ENCODE measurements at regions not wholly inside any gene's neighbourhood (a gene's known extent, or its start where the extent isn't known, plus 50 kb on each side); places are given as distances from the start of the nearest gene placed in this dataset.

DNA sequence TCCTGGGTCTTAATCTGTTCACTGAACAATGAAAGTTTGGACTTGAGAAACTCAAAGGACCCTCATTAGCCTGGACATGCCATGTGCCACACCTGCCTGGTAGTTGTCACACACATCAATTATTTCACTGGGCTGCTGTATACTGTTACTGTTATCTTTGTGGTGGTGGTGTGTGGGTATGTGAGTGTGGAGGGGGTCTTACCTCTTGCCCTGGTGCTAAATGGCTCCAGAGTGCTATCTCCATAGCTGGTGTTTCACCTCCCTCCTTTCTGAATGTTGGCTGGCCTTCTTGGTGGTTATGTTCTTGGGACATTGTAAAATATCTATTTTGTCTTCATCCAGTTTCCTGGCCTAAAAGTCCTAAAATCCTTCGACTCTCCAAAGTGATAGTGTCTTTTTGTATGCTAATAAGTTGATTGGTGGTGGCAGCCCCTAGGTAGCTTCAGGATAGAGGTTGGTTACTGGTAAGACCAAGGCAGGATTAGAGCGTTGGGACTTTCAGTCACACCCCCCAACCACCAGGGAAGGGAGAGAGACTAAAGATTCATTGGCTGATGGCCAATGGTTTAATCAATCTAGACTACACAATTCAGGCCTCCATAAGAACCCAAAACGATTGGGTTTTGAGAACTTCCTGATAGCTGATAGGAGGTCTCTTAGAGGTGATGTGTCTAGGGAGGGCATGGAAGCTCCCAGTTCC lies 328.1 kb downstream of the MYCN start:
- no peak for DNase-seq

DNA sequence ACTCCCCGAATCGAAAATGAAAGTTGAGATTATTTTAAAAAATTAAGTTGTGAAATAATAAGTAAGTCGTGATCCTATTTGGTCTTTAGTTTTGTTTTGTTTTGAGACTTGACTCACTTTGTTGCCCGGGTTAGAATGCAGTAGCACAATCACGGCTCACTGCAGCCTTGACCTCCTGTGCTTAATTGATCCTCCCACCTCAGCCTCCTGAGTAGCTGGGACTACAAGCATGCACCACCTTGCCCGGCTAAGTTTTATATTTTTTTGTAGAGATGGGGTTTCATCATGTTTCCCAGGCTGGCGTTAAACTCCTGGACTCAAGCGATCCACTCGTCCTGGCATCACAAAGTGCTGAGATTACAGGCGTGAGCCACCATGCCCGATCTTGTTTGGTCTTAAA lies 326.2 kb downstream of the MYCN start:
- no peak for DNase-seq

DNA sequence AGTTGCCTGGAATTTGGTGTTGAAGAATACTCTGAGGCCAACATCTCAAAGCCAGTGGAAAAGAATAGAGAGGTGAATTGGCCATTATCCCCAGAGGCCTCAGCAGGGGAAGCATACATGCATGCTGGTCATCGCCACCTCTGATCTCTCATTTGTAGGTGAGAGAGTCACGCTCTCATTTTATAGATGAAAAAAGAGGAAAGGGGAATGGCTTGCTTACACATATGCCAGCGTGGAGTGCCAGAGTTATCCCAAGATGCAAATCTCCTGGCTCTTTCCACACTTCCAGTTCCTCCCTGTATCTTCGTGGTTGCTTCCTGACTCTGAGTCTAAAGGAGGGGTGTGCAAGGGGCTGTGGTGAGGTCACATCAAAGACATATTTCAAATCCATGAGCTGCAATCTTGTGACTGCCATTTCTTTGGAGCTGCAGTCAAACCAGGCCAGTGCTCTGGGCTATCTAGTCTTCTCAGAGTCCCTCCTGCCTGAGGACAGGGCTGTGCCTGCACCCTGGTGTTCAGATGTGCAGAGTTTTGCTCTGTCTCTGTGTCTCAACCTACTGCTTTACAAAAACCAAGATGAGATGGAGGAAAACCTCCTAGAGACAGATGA lies 324.7 kb downstream of the MYCN start:
- no peak for DNase-seq

DNA sequence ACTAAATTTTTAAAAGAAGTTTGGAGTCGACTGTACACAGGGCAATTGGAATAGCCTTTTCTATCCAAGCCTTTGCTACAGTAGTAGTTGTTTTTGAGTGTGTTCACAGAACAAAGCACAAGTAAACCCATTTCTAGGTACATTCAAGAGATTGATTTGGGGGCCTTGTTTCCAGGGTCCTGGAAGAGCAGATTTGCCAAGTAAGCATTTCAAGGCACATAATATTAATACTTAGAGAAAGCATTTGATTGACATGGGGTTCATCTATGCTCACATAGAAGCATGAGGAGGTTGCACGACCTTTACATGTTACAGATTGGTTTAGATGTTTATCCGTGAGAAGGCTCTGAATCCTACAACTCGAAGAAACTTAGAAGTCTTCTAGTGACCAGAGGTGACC lies 324.1 kb downstream of the MYCN start:
- DNase-seq: no peak

DNA sequence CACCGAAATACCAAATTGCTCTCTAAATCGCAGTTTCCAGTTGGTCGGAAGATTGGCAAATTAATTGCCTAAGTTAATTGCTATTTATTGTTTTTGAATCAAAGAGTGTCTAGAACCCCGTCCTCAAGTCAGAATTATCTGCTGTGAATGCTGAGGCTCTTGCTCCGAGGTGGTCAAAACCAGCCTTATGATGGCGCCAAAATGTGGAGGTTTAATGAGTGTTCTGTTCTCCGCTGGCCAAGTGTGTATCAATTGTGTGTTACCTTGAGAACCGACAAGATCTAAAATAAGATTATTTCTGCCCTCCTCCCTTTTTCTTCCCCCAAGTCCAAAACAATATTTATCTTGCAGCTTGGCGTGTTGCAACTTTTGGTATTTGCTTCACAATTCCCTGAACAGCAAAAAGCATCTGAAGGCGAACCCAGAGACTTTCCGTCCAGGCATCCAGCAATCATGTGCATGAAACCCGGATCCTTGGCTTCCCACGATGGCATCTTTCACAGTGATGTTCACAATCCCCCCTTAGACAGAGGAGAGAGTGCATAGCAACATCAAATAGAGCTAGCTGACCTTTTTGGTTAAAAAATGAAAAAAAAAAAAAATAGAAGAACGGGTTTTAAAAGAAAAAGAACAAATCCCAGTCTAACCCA lies 323.0 kb downstream of the MYCN start:
- DNase-seq: no peak

DNA sequence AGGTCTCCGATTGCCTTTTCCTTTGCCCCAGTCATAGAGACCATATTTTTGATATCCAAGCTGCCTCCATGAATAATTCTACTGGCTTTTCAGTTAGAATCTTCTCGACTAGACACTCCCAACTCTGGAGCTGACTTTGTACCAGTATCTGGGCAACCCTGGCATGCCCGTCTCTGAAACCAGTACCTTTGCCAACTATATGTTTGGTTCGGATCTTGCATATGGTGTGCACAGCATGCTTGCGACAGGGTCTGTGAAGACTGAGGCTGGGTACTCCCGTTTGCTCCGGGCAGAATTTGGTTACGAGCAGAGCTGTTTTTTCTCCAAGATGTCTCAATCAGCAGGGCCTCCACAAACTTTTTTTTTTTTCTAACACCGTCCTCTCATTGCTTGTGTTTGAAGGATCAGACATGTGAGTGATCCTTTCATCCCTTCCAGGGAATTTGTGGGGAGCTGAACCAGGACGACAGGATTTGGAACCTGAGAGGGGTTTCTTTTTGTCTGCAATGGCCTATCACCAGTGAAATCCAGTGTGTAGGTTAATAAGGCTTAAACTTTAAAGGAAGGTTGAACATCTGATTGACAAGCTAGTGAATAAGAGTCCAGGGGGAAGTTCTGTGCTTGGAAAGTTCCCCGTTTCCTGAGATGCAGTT lies 322.3 kb downstream of the MYCN start:
- DNase-seq: no peak

DNA sequence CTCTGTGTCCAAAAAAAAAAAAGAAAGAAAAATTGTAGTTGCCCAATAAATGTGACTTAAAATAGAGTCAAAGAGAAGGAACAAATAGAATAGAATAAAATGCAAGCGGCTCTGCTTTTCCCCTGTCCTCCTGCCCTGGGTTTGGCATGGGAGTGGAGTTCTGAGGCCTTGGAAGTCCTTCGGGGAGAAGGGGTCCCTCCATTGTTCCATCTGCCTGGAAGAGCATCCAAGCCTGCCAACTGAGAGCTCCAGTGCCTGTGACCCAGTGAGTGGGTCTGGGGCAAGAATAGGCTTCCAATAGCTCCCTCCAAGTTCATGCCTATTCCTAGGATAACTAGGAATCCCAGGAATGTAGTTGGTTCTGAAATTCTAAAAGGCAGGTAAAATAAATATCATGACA lies 321.4 kb downstream of the MYCN start:
- no peak for DNase-seq

DNA sequence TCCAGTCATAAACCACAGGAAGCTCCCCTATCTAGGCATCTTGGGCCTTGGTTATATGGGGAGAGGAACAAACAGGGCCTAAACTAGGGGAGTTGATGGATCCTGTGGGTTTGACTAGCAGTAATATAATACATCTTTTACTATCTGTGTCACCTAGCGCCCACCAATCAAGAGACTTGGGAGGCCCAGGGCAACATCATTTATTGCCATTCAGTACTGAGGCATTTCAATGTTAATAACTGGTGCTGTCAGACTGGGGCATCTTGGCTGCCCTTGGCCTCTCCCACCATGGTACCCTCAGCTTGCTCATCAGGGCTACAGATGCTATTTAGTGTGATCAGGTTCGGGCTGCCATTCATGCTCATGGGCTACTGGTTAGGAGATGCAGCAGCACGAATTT lies 320.7 kb downstream of the MYCN start:
- DNase-seq: no peak

DNA sequence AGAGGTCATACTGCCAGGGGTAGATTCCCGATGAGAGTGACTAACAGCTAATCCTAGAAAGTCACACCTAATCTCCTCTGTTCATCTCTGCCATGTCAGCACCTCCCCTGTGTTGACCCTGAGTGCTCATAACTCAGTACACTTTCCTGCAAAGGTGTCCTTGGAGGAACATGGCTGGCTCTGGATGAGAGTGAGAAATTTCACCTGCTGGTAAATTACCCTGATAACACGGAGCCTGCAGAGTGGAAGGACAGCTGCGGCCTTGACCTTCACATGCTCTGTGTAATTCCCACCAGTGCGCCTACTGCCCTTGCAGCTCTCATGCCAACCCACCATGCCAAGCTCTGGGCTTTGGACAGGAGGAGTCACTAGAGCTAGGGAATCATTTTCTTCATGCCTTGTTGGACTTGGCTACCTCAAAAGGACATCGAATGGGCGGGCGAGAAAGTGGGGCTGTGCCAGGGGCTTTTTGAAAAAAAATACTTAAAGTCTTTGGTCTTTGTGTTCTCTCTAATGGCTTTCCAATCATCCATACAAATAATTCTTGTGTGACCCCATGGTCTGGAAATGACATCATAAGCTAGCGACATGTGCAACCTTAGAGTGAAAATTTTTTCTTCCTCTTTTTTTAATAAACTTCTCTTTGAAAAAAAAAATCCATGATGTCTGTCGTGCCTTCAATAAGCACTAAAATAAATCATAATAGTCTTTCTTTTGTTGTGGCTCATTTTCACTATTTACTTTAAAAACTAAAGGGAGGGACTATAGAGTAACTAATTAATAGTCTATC lies 319.9 kb downstream of the MYCN start:
- no peak for DNase-seq

DNA sequence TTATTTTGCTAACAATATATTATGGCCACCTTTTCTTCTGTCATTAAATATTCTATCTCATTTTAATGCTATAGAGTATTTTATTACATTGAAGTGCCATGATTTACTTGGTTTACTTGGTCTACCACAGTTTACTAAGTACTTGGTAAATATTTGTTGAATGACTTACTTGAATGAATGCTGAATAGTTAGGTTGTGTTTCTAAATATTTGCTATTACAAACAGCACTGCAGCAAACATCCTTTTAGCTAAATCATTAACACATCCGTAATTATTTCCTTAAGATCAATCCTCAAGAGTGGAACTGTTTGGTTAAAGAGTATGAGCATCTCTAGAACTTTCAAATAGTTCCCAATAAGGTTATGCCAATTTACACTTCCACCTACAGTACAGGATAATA lies 318.7 kb downstream of the MYCN start:
- no peak for DNase-seq

DNA sequence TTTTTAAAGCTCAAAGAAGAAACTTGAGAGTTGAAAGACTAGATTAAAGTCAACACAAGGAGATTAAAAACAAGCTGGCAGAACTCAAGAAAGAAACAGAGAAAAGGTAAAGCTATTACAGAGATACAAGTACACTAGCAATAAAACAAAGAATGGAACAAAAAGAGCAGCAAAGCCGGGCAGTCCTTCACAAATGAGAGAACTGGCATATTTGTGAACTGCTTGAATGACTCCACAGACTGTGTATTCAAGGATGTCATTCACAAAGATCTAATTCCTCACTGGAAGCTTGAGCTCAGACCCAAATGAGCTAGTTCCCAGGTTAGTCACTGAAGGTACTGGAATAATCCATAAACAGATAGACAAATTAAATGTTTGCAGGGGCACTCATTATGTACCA lies 318.0 kb downstream of the MYCN start:
- no peak for DNase-seq

DNA sequence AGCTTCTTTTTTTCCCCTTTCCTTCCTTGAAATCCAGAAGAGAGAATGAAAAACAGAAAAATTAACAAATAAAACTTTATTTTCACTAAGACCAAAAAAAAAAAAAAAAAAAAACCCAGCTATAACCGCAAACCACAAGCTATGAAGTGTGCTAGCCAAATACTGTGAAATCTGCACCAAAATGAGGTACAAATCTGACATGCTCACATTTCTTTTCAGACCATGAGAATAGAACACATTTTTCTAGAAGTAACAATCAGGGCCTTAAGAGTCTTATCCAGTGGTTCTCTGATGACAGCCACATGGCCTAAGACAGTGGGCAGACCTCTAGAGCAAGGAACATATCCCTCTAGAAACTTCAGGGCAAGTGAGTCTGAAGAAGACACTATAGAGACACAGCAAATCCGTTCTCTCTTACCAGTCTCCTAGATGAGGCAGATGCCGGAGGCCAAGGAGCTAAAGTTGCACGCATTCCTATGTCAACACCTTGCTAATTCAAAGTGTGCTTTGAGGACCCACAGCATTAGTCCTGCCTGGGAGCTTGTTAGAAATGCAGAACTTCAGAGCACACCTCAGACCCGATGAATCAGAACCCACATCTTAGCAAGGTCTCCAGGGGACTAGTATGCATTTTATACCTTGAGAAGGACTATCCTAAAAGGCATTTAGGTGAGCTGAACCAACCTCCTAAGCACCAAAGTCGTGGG lies 317.1 kb downstream of the MYCN start:
- no peak for DNase-seq

DNA sequence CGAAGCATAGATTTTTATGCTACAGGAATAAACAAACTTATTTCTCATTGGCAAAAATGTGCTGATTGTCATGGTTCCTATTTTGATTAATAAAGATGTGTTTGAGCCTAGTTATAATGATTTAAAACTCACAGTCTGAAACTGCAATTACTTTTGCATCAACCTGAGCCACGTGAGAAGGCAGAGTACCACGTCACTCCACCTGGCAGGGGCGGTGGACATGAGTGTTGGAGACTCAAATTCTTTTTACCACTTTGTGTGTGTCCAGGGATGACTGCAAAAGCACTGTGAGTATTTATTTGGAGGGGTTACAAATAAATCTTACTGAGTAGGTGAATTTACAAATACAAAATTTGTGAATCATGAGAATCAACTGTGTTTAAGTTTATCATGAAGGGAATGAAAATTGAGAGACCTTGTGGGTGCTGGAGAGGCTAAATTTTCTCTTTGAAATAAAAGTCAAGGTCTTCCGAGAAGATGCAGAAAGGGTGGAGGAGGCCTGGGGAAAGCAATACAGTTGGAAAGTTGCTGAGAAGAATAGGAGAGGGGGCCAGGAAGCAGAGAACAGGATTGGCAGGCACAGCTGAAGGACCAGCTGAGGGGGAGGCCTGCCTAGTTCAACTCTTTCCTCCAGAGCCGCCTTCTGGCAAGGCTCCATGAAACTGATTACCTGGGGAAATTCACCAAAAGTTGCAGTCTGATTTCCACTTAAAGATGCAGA lies 316.4 kb downstream of the MYCN start:
- DNase-seq: no peak

DNA sequence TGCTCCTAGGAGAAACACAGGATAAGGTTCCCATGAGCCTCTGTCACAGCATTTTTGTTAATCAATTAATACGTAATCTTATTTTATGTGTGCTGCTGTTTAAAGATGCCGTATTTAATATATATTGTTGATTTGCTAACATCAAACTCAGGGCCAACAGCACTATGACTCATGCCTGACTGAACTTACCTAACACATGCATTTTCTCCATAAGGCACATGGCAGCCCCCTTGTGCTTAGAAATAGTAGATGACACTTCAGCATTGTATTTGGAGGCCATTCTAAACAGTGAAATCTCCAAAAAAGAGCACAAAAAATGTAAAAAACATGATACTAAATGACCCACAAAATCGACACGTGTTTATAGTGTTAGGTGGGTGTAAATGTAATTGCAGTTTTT lies 314.8 kb downstream of the MYCN start:
- no peak for DNase-seq

DNA sequence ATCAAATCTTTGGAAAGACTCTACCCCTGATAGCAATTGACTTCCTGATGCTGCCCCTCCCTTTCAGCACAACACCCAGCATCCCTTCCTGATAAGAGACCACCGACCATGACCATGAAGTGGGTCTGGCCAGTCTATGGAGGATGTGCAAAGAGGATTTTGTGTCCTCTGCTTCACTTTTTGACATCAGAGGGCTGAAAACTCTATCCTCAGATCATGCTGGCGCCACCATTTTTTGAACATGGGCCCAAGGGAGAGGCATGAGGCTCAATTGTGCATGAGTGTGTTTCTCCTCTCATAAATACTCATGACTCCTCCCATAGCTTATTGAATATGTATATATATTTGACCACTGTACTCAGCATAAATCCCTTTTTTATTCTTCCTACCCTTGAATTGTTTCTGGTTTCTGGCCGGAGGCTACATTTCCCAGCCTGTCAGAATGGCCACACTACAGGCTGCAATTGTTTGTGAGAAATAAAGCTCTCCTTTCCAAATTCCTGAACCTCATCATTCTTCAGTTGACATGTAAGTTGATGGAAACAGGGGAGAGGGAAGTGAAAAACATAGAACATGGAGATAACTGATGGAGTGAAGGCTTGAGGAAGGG lies 314.1 kb downstream of the MYCN start:
- DNase-seq: no peak

DNA sequence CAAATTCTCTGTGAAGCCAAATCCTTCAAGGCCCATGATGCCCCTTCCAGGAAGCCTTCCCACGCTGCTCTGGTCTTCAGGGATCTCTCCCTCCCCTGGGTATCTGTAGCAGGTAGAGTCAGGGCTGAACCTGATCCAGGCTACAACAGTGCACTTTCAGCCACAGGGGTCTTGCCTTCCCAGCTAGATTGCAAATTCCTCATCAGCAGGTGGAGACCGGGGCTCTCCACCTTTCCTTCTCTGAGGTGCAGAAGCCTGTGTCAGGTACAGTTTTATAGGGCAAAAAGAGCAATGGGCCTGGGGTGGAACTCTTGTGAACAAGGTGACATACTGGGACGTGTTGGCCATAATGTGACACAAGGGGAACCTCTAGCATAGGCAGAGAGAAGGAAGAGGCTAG lies 312.9 kb downstream of the MYCN start:
- no peak for DNase-seq

DNA sequence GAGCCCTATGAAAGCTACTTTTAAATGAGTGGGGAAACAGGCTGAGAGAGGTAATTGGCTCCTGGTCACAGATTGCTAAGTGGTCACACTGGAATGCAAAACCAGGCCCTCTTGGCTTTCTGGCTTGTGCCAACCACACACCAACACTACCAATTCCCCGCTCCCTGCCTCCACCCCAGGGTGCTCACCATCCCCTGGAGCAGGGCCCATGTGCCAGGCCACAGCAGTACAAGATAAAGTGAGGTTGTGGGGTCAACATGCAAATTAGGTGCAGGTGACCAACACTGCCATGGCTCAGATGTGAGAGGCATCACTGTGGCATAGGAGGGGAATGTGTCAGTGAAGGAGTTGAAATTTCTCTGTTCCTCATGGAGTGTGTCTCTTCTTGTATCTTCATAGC lies 312.5 kb downstream of the MYCN start:
- DNase-seq: no peak

DNA sequence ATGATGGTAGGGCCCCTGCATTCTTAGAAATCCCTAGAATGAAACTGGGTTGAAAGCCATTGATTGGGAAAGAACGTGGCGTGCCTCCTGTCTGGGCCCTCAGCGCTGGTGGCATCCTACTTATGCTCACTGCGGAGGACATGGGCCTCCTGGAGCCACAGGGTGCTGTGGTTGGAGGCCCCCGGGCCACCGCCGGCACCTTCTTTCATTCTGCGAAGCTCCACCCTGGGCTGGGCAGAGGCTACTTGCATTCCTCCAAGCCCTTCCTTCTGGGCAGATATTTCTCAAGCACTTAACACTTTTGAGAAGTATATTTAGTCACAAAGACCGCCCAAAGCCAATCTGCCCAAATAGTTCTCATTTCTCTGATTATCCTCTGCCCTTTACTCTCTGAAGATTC lies 311.9 kb downstream of the MYCN start:
- no peak for DNase-seq

DNA sequence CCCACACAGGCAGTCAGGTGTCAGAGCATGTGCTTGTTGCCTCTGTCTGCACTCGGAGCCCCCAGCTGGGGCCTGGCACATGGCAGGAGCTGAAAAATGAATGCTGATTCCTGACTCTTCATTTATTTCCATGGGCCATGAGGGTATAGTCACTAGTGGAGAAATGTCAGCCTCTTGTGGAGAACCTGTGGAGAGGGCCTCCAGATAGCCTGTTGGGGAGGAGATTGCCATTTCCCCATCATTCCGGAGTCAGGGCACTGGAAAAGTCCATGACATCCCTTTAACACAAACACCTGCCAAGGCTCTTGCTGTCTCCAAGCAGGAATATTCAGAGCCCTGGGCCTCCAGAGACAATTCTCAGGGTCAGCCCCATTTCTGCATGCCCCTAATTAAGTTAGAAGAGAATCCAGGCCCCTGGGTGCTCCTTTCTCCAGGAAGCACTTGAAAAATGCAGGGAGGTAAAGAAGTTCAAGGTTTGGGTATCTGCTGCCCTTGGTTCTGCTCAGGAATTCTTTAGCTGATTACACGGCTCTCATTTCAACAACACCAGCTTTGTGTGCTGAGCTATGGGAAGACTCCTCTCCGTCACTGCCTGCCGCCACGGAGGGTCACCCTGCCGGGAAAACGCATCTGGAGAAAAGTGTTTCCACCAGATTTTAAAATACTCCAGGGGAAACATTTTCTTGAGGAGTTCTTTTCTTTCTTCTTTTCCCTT lies 311.3 kb downstream of the MYCN start:
- no peak for DNase-seq

DNA sequence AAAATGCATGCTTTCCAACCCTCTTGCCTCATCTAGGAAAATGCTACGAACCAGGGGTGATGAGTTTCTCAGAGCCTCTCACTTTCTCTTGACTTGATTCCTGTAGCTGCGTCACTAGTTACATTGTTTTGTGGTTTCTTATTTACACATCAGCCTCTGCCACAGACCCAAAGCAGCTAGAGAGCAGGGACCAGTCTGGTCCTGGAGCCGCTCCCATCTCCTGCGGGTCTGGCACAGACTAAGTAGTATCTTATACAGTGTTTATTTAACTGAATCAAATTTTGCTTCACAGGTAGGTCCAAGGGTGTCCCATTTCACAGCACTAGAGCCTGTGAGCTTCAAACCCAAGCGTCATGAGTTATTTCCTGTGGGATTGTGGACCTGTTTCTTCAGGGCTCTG lies 310.5 kb downstream of the MYCN start:
- no peak for DNase-seq

DNA sequence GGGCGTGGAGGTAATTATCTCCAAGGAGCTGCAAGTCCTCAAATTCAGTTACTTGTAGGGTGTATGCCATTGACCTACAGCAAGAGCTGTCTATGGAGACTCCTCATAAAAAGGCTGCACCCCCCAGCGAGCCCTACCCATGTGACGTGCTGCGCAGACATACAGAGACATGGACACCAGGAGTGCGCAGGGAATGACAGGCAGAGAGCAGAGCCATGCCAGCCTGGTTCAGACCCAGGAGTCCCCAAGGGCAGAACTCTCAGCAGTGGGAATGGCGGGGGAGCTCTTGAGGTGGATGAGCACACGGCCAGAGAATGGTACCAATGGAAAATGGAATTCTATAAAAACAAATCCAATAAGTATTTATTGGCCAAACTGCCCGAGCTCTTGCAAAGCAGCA lies 310.1 kb downstream of the MYCN start:
- no peak for DNase-seq

Data from NCI-H1105 (cell line).